Sigmoid colon (tissue), 4 donors: ENCODE measurements at regions not wholly inside any gene's neighbourhood (a gene's known extent, or its start where the extent isn't known, plus 50 kb on each side); places are given as distances from the start of the nearest gene placed in this dataset.
"Not testable (repeated sequence)": the region's sequence is repeated elsewhere in the genome, so short reads cannot be mapped to it uniquely, and the experiment has no call there.

Experiments
- EP300 ChIP-seq, 4 donors: sonication (generic); formaldehyde crosslinking; IDR thresholded peaks; one replicate each; pipeline ENCODE4 v1.6.1; 2017; ENCODE audit warnings: antibody characterized with exemption in 4 of 4
- POLR2A ChIP-seq, 2 donors: fragments of 450-650 bp; IDR thresholded peaks; one replicate each; pipeline ENCODE4 v1.6.1; 2016; ENCODE audit warnings: antibody characterized with exemption in 2 of 2, mild to moderate bottlenecking in 2 of 2, moderate library complexity in 2 of 2
- TF ChIP-seq, protein P1 (sequence below), 4 experiments: fragments of 450-650 bp in 3 of 4; fragments of 200-600 bp in 1 of 4; IDR thresholded peaks; one replicate each; pipeline ENCODE4 v1.5.1; 2016 to 2019; ENCODE audit warnings: antibody characterized with exemption in 4 of 4, mild to moderate bottlenecking in 3 of 4, moderate library complexity in 2 of 4

DNA sequence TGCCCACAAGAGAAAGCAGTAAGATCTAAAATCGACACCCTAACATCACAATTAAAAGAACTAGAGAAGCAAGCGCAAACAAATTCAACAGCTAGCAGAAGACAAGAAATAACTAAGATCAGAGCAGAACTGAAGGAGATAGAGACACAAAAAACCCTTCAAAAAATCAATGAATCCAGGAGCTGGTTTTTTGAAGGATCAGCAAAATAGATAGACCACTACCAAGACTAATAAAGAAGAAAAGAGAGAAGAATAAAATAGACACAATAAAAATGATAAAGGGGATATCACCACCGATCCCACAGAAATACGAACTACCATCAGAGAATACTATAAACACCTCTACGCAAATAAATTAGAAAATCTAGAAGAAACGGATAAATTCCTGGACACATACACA, 110.0 kb upstream of the PPP1R9A start:
- TF ChIP-seq, protein P1, sequence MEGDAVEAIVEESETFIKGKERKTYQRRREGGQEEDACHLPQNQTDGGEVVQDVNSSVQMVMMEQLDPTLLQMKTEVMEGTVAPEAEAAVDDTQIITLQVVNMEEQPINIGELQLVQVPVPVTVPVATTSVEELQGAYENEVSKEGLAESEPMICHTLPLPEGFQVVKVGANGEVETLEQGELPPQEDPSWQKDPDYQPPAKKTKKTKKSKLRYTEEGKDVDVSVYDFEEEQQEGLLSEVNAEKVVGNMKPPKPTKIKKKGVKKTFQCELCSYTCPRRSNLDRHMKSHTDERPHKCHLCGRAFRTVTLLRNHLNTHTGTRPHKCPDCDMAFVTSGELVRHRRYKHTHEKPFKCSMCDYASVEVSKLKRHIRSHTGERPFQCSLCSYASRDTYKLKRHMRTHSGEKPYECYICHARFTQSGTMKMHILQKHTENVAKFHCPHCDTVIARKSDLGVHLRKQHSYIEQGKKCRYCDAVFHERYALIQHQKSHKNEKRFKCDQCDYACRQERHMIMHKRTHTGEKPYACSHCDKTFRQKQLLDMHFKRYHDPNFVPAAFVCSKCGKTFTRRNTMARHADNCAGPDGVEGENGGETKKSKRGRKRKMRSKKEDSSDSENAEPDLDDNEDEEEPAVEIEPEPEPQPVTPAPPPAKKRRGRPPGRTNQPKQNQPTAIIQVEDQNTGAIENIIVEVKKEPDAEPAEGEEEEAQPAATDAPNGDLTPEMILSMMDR (IDR thresholded peaks at IDR 0.05): not testable (repeated sequence)
- not testable (repeated sequence) for TF ChIP-seq EP300, POLR2A (IDR thresholded peaks at IDR 0.05)
